ENCODE measurements at regions not wholly inside any gene's neighbourhood (a gene's known extent, or its start where the extent isn't known, plus 50 kb on each side); places are given as distances from the start of the nearest gene placed in this dataset.

- TF ChIP-seq CTCF (IDR thresholded peaks at IDR 0.05) (no peak), ZFX (IDR thresholded peaks at IDR 0.05; ENCODE audit: borderline replicate concordance) (no peak)
Observed at GRCh38 chr4:116839826-116840225, 245.6 kb downstream of the TRAM1L1 start.

Measured in 22Rv1 (cell line).